ENCODE measurements at regions not wholly inside any gene's neighbourhood (a gene's known extent, or its start where the extent isn't known, plus 50 kb on each side); places are given as distances from the start of the nearest gene placed in this dataset.

- TF ChIP-seq CTCF (IDR thresholded peaks at IDR 0.05) (no peak), POLR2AphosphoS5 (IDR thresholded peaks at IDR 0.05; ENCODE audit: low read depth, low read length) (no peak)
Observed at GRCh38 chr14:37869633-37870032, 274.2 kb downstream of the TTC6 start.
